Prostate gland (tissue), 2 donors: ENCODE measurements at regions not wholly inside any gene's neighbourhood (a gene's known extent, or its start where the extent isn't known, plus 50 kb on each side); places are given as distances from the start of the nearest gene placed in this dataset.

Source experiments
- DNase-seq: peaks from one replicate; pipeline ENCODE4 v3.0.0-alpha.2; 2019; ENCODE audit warnings: low spot score
- H3K27ac ChIP-seq, 2 donors: fragments of 200-600 bp; sonication (generic); 2 replicates each; pipeline ENCODE4 v1.5.1; 2017 to 2019
- H3K27me3 ChIP-seq: fragments of 200-600 bp; sonication (generic); replicated peaks from 2 replicates; pipeline ENCODE4 v1.5.1; 2019; ENCODE audit not compliant: insufficient read depth
- H3K36me3 ChIP-seq, 2 donors: fragments of 200-600 bp; sonication (generic); 1 replicate in 1 of 2; 2 replicates in 1 of 2; pipeline versions ENCODE4 v1.5.1 to v1.8.1; 2017 to 2019
- H3K4me1 ChIP-seq: fragments of 200-600 bp; sonication (generic); replicated peaks from 2 replicates; pipeline ENCODE4 v1.5.1; 2019
- H3K4me3 ChIP-seq, 2 donors: fragments of 200-600 bp; sonication (generic); 2 replicates each; pipeline ENCODE4 v1.5.1; 2017 to 2019
- H3K9me3 ChIP-seq: fragments of 200-600 bp; sonication (generic); 2 replicates; pipeline ENCODE4 v1.5.1; 2017
- POLR2A ChIP-seq: fragments of 450-650 bp; IDR thresholded peaks from one replicate; pipeline ENCODE4 v1.6.1; 2016; ENCODE audit warnings: antibody characterized with exemption, mild to moderate bottlenecking
- POLR2AphosphoS5 ChIP-seq: sonication (generic); formaldehyde crosslinking; IDR thresholded peaks from one replicate; pipeline ENCODE4 v1.6.1; 2017; ENCODE audit warnings: antibody characterized with exemption
- WGBS: methylation state at CpG from one replicate; pipeline ENCODE4 v1.1.5; 2018; 5-methylcytosine and 5-hydroxymethylcytosine counted together
- intact Hi-C: fragments of 100-400 bp; cut with DNase I; formaldehyde crosslinking; loops from one replicate; pipeline ENCODE4 v1.14.2; 2022
- TF ChIP-seq, protein P1 (sequence below), 4 experiments: fragments of 200-600 bp in 2 of 4; fragments of 450-650 bp in 2 of 4; sonication (generic) in 2 of 4; IDR thresholded peaks; 1 replicate in 3 of 4; 2 replicates in 1 of 4; pipeline ENCODE4 v1.5.1; 2016 to 2019; ENCODE audit warnings: antibody characterized with exemption in 4 of 4, mild to moderate bottlenecking in 2 of 4, moderate library complexity in 2 of 4

DNA sequence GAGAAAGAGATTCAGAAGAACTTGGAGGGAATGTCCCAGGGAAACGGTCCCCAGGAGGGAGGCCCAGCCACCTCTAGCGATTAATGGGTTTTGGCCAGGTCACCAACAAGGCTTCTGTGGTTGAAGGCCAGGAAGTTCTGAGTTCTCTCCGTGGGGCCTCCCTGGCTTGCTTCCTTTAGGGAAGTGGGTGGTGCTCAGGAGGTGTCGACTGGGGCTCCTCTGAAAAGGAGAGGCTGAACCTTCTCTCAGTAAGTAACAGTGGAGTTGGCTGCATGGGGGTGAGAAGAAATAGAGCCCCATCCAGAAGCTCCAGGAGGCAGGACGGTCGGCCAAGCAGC lies 77.1 kb upstream of the GSE1 start:
- peaks cover 4% of the 10 kb centered on the region for H3K4me1 ChIP-seq
- no peak overlapping the region for H3K4me3 ChIP-seq
- no peaks in the 10 kb centered on the region for H3K36me3 ChIP-seq
- DNase-seq = no peak
- intact Hi-C loops = no loop called here
- H3K27me3 ChIP-seq = no peaks in the 10 kb centered on the region
- no peaks in the 10 kb centered on the region for H3K9me3 ChIP-seq
- 29% methylated on average over 6 of the region's 6 CpGs for WGBS
- TF ChIP-seq POLR2A = no peak
- TF ChIP-seq POLR2AphosphoS5 = no peak
- TF ChIP-seq, protein P1, sequence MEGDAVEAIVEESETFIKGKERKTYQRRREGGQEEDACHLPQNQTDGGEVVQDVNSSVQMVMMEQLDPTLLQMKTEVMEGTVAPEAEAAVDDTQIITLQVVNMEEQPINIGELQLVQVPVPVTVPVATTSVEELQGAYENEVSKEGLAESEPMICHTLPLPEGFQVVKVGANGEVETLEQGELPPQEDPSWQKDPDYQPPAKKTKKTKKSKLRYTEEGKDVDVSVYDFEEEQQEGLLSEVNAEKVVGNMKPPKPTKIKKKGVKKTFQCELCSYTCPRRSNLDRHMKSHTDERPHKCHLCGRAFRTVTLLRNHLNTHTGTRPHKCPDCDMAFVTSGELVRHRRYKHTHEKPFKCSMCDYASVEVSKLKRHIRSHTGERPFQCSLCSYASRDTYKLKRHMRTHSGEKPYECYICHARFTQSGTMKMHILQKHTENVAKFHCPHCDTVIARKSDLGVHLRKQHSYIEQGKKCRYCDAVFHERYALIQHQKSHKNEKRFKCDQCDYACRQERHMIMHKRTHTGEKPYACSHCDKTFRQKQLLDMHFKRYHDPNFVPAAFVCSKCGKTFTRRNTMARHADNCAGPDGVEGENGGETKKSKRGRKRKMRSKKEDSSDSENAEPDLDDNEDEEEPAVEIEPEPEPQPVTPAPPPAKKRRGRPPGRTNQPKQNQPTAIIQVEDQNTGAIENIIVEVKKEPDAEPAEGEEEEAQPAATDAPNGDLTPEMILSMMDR (IDR thresholded peaks at IDR 0.05) = no peak
- H3K27ac ChIP-seq = no peak overlapping the region

DNA sequence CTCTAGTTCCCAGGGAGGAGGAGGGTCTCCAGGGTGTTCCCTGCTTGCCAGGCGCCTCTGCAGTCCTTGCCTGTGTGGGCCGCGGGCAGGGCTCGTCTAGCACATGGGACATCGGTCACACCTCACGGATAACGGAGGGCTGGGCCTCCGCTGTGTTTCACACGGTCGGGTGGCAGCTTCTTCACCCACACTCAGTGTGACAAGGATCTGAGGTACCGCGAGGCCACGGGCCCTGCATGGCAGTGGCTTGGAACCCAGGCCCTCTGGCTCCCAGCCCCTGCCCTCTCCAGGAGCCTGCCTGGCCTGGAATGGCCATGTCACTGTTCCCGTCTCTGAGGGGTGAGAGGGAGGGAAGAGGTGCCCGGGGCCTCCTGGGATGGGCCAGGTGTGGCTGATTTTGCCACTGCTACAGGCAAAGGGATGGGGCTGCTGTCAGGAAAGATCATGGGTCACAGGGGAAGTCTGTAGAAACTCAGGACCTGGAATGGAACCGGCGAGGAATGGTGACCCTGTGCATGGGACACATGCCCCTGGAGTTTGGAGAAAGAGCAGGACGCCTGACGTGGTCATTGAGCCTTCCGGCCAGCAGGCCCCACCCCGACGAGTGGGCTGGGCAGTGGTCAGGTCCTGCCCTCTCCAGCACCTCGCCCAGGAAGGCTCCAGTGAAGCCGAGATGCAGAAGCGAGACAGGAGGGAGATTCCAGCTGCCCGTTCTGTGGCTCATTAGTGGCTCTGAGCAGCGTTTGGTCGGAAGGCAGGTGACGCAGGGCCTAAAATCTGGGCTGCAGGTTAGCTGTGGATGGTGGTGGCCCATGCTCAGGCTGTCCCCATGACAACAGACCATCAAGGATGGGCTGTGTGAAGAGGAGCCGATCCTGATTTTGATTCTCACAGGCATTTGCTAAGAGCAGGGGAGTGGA lies 76.5 kb upstream of the GSE1 start:
- no peak overlapping the region for H3K27ac ChIP-seq
- TF ChIP-seq, protein P1 (IDR thresholded peaks at IDR 0.05) = no peak
- TF ChIP-seq POLR2A (no peak), POLR2AphosphoS5 (no peak)
- peaks cover 4% of the 10 kb centered on the region for H3K4me1 ChIP-seq
- no peak overlapping the region for H3K4me3 ChIP-seq
- WGBS = 82% methylated on average over 30 of the region's 30 CpGs
- no peak for DNase-seq
- H3K36me3 ChIP-seq = no peaks in the 10 kb centered on the region
- H3K27me3 ChIP-seq = no peaks in the 10 kb centered on the region
- H3K9me3 ChIP-seq = no peaks in the 10 kb centered on the region
- intact Hi-C loops = no loop called here

DNA sequence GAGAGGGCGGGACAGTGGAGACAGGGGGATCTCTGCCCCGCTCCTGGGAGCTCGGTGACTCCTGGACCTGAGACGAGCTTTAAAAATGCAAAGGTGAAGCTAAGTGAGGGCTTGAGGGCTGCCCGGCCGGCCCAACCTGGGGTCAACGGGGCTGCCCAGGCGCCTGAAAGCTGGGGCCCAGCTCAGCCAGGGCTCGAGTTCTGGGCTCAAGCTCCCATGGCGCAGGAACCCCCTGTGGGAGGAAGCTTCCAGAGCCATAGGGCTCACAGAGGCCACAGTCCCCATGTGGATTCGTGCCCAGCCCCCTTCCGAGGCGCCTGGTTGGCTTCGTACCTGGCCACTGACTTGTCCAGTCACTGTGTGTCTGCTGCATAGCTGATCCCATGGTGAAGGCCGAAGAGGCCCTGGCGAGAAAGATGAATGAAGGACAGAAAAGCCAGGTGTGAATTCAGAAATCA lies 75.8 kb upstream of the GSE1 start:
- intact Hi-C loops = no loop called here
- H3K9me3 ChIP-seq = no peaks in the 10 kb centered on the region
- no peaks in the 10 kb centered on the region for H3K27me3 ChIP-seq
- no peak for TF ChIP-seq POLR2AphosphoS5
- H3K4me1 ChIP-seq = peaks cover 4% of the 10 kb centered on the region
- no peak overlapping the region for H3K4me3 ChIP-seq
- no peaks in the 10 kb centered on the region for H3K36me3 ChIP-seq
- no peak for DNase-seq
- H3K27ac ChIP-seq = no peak overlapping the region
- 97% methylated on average over 16 of the region's 16 CpGs for WGBS

DNA sequence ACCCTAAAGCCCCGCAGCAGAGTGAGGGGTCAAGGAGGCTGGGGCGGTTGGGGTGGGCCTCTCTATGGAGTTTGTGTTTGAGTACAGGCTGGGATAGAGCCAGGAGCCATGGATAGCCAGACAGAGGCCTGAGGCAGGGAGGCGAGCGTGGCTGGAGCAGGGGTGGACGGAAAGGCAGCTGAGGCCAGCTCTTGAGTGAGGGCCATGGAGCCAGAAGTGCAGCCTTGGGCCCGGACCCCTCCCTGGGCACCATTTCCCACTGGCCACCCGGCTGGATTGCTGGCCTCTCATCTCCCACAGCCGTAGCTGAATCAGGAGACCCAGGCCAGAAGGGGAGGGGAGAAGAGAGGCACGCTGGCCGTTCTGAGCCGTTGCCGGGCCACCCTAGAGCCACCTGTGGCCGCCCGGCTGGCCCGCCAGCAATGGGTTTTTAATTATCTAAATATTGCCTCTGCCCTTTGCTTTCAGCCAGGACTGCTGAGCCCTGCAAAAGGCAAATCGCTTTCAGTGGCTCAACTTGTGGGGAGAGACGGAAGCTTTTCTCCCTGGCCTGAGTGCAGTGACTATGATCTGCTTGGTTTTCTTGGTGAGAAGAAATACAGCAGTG lies 75.2 kb upstream of the GSE1 start:
- Histone ChIP-seq H3K4me3 (no peak overlapping the region), H3K27me3 (no peaks in the 10 kb centered on the region), H3K4me1 (peaks cover 4% of the 10 kb centered on the region), H3K36me3 (no peaks in the 10 kb centered on the region), H3K9me3 (no peaks in the 10 kb centered on the region), H3K27ac (no peak overlapping the region)
- WGBS = 57% methylated on average over 17 of the region's 17 CpGs
- intact Hi-C loops = no loop called here
- TF ChIP-seq POLR2A = no peak
- TF ChIP-seq, protein P1 (IDR thresholded peaks at IDR 0.05) = no peak
- TF ChIP-seq POLR2AphosphoS5 = no peak
- no peak for DNase-seq

DNA sequence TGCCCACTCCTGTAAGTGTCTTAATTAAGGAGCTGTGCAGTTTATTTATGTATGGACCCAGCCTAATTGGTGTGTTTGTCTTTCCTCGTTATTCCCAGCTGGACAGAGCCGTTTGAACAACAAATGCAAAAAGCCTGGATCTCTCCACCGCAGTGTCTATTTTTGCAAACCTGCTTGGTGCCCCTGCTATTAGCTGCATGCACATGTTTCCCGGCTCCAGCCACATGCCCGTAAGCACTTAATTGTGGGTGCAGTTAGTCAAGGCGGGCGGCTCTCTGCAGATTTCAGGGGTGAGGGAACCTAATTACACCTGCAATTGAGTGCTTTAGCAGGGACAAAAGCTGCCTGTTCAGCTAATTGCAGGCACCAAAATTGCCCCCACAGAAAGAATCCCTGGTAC lies 74.0 kb upstream of the GSE1 start:
- no peaks in the 10 kb centered on the region for H3K9me3 ChIP-seq
- no peaks in the 10 kb centered on the region for H3K27me3 ChIP-seq
- intact Hi-C loops = no loop called here
- TF ChIP-seq, protein P1 (IDR thresholded peaks at IDR 0.05) = no peak
- no peak for TF ChIP-seq POLR2A
- no peak for TF ChIP-seq POLR2AphosphoS5
- WGBS = 92% methylated on average over 7 of the region's 7 CpGs
- H3K4me1 ChIP-seq = peaks cover 4% of the 10 kb centered on the region
- no peaks in the 10 kb centered on the region for H3K36me3 ChIP-seq
- H3K4me3 ChIP-seq = no peak overlapping the region
- no peak for DNase-seq
- no peak overlapping the region for H3K27ac ChIP-seq
